Upper lobe of left lung (tissue), 4 donors: ENCODE measurements at regions not wholly inside any gene's neighbourhood (a gene's known extent, or its start where the extent isn't known, plus 50 kb on each side); places are given as distances from the start of the nearest gene placed in this dataset.

Experiments used
- EP300 ChIP-seq, 4 donors: sonication (generic); formaldehyde crosslinking; IDR thresholded peaks; one replicate each; pipeline ENCODE4 v1.5.1; 2017; ENCODE audit warnings: antibody characterized with exemption in 4 of 4, control low read depth in 2 of 4
- POLR2A ChIP-seq, 4 donors: fragments of 450-650 bp; IDR thresholded peaks; one replicate each; pipeline ENCODE4 v1.5.1; 2016 to 2017; ENCODE audit warnings: antibody characterized with exemption in 4 of 4, mild to moderate bottlenecking in 2 of 4
- POLR2AphosphoS5 ChIP-seq, 2 donors: sonication (generic); formaldehyde crosslinking; IDR thresholded peaks; one replicate each; pipeline ENCODE4 v1.5.1; 2017; ENCODE audit warnings: antibody characterized with exemption in 2 of 2
- TF ChIP-seq, protein P1 (sequence below), 6 experiments: fragments of 450-650 bp in 4 of 6; fragments of 200-600 bp in 2 of 6; sonication (generic) in 2 of 6; IDR thresholded peaks; one replicate each; pipeline ENCODE4 v1.5.1; 2016 to 2019; ENCODE audit warnings: antibody characterized with exemption in 6 of 6

DNA sequence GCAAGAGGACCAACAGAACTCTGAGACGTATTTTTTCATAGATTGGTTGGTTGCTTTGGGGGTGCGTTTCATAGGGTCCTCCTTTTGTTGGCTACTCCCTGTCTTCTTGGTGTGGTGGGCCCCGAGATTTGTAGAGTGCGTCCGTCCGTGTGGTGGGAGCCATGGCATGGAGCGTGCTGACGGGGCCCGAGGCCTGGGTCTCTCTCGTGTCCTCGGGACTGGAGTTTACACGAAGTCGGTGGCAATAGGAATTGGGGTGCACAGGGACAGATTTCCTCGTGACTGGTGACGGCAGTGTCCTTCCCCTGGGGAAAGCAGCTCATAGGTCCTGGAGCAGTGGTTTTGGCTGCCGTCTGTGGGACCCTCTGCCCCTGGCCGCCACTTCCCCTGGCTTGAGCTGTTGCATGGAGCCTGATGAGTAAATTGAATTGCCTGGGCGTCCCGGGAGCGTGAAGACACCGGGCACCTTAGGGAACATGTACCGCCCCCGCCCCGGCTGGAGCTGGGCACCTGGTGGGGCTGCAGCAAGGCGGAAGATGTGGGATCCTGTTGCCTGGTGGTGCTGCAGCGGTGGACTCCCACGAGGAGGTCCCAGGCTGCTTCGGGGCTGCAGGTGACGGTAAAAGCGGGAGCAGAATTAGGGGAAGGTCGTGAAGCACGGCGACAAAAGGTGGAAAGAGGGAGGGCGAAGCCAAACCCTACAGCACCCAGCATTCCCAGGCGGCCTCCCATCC, 153.7 kb upstream of the ALG10B start:
- TF ChIP-seq, protein P1, sequence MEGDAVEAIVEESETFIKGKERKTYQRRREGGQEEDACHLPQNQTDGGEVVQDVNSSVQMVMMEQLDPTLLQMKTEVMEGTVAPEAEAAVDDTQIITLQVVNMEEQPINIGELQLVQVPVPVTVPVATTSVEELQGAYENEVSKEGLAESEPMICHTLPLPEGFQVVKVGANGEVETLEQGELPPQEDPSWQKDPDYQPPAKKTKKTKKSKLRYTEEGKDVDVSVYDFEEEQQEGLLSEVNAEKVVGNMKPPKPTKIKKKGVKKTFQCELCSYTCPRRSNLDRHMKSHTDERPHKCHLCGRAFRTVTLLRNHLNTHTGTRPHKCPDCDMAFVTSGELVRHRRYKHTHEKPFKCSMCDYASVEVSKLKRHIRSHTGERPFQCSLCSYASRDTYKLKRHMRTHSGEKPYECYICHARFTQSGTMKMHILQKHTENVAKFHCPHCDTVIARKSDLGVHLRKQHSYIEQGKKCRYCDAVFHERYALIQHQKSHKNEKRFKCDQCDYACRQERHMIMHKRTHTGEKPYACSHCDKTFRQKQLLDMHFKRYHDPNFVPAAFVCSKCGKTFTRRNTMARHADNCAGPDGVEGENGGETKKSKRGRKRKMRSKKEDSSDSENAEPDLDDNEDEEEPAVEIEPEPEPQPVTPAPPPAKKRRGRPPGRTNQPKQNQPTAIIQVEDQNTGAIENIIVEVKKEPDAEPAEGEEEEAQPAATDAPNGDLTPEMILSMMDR (IDR thresholded peaks at IDR 0.05) = no peak
- TF ChIP-seq POLR2A (IDR thresholded peaks at IDR 0.05) (no peak), EP300 (IDR thresholded peaks at IDR 0.05) (no peak), POLR2AphosphoS5 (IDR thresholded peaks at IDR 0.05) (no peak)
